Erythroblast (primary cell): ENCODE measurements at regions not wholly inside any gene's neighbourhood (a gene's known extent, or its start where the extent isn't known, plus 50 kb on each side); places are given as distances from the start of the nearest gene placed in this dataset.

Experiments
- GATA1 ChIP-seq: IDR thresholded peaks from 2 replicates; pipeline ENCODE4 v1.6.1; 2011; ENCODE audit warnings: low read depth, mild to moderate bottlenecking, control low read depth, low read length, moderate library complexity
- POLR2A ChIP-seq: IDR thresholded peaks from 2 replicates; pipeline ENCODE4 v1.6.1; 2011; ENCODE audit warnings: mild to moderate bottlenecking, low read length

- no peak for TF ChIP-seq POLR2A
- TF ChIP-seq GATA1: no peak
Observed at GRCh38 chr12:91922139-91922538, 223.5 kb downstream of the BTG1 start.
